H1 (cell line): ENCODE measurements at regions not wholly inside any gene's neighbourhood (a gene's known extent, or its start where the extent isn't known, plus 50 kb on each side); places are given as distances from the start of the nearest gene placed in this dataset.

Experiments used
- CTCF ChIA-PET: fragments of 300-600 bp; sonication (Branson Sonifier 250); formaldehyde crosslinking; loops from one replicate; lab custom pipeline; 2021; ENCODE audit not compliant: partially characterized antibody; lab: Charles Lee
- POLR2A ChIA-PET: fragments of 300-600 bp; sonication (Branson Sonifier 250); formaldehyde crosslinking; loops from one replicate; lab custom pipeline; 2021; ENCODE audit warnings: inconsistent platforms; ENCODE audit not compliant: partially characterized antibody; lab: Charles Lee
- DNase-seq, 2 experiments: peaks; one replicate each; pipeline versions ENCODE4 v3.0.0 to v3.0.0-alpha.2; 2010 to 2022; ENCODE audit warnings: low spot score in 2 of 2, low read depth in 1 of 2, mixed read lengths in 1 of 2
- FAIRE-seq: peaks from 2 replicates; lab custom pipeline; 2011; peaks lifted over from hg19 to GRCh38; lab: Jason Lieb, UNC
- H2AFZ ChIP-seq: 2 replicates; pipeline ENCODE4 v1.8.1; 2012; ENCODE audit warnings: low read length, inconsistent platforms
- H2AK5ac ChIP-seq: 2 replicates; pipeline ENCODE4 v1.6.1; 2013; ENCODE audit warnings: low read depth, low read length
- H2BK120ac ChIP-seq: replicated peaks from 2 replicates; pipeline ENCODE3; 2013; ENCODE audit warnings: low read depth, low read length, inconsistent platforms
- H2BK12ac ChIP-seq: 2 replicates; pipeline ENCODE4 v1.6.1; 2013; ENCODE audit warnings: low read depth, low read length
- H2BK15ac ChIP-seq: 2 replicates; pipeline ENCODE4 v1.6.1; 2013; ENCODE audit warnings: low read length
- H2BK20ac ChIP-seq: 2 replicates; pipeline ENCODE4 v1.6.1; 2013; ENCODE audit warnings: low read length
- H2BK5ac ChIP-seq: 2 replicates; pipeline ENCODE4 v1.6.1; 2013; ENCODE audit warnings: low read depth, low read length
- H3K14ac ChIP-seq: 2 replicates; pipeline ENCODE4 v1.6.1; 2013; ENCODE audit warnings: inconsistent platforms; ENCODE audit not compliant: insufficient read length
- H3K18ac ChIP-seq: 2 replicates; pipeline ENCODE4 v1.6.1; 2013; ENCODE audit warnings: low read length; ENCODE audit errors: extremely low read depth
- H3K23ac ChIP-seq: 2 replicates; pipeline ENCODE4 v1.6.1; 2013; ENCODE audit warnings: inconsistent platforms; ENCODE audit not compliant: insufficient read length
- H3K23me2 ChIP-seq: 2 replicates; pipeline ENCODE4 v1.6.1; 2013; ENCODE audit warnings: low read depth, low read length
- H3K27ac ChIP-seq: 2 replicates; pipeline ENCODE4 v1.6.1; 2011; ENCODE audit warnings: low read depth, low read length, inconsistent platforms
- H3K27me3 ChIP-seq, 4 experiments: replicated peaks in 1 of 4; 1 replicate in 1 of 4; 2 replicates in 3 of 4; pipeline versions ENCODE4 v1.6.1 to v1.8.1; 2011 to 2013; ENCODE audit warnings: low read length in 3 of 4, mild to moderate bottlenecking in 3 of 4, inconsistent platforms in 2 of 4, mixed read lengths in 2 of 4, moderate library complexity in 1 of 4; ENCODE audit not compliant: control insufficient read depth in 3 of 4, insufficient read depth in 3 of 4; ENCODE audit errors: extremely low read depth in 1 of 4
- H3K36me3 ChIP-seq, 4 experiments: 2 replicates each; pipeline versions ENCODE4 v1.6.1 to v1.8.1; 2011 to 2013; ENCODE audit warnings: mild to moderate bottlenecking in 4 of 4, low read length in 3 of 4, moderate library complexity in 2 of 4, control low read depth in 1 of 4, inconsistent platforms in 1 of 4; ENCODE audit not compliant: insufficient read depth in 4 of 4, control insufficient read depth in 2 of 4
- H3K4ac ChIP-seq: replicated peaks from 2 replicates; pipeline ENCODE3; 2013; ENCODE audit warnings: low read length, low read depth, mixed read lengths, inconsistent platforms; ENCODE audit not compliant: insufficient read length
- H3K4me1 ChIP-seq, 4 experiments: replicated peaks in 1 of 4; 1 replicate in 1 of 4; 2 replicates in 3 of 4; pipeline versions ENCODE4 v1.6.1 to v1.8.1; 2011 to 2013; ENCODE audit warnings: low read length in 3 of 4, inconsistent platforms in 2 of 4, mixed read lengths in 1 of 4; ENCODE audit not compliant: insufficient read depth in 4 of 4, control insufficient read depth in 3 of 4
- H3K4me2 ChIP-seq, 2 experiments: 2 replicates each; pipeline versions ENCODE4 v1.6.1 to v1.8.1; 2011 to 2013; ENCODE audit warnings: low read depth in 2 of 2, low read length in 2 of 2, control low read depth in 1 of 2, inconsistent platforms in 1 of 2, mild to moderate bottlenecking in 1 of 2; ENCODE audit not compliant: insufficient read depth in 1 of 2
- H3K4me3 ChIP-seq, 4 experiments: fragments of 200-600, 300-600 bp in 1 of 4; sonication (generic), shearing (Covaris generic), sonication (Bioruptor Twin) in 1 of 4; 2 replicates each; pipeline versions ENCODE4 v1.5.1 to v1.8.1; 2011 to 2016; ENCODE audit warnings: low read length in 4 of 4, low read depth in 3 of 4, control low read depth in 2 of 4, inconsistent platforms in 2 of 4, mild to moderate bottlenecking in 2 of 4, mixed read lengths in 1 of 4, moderate library complexity in 1 of 4; ENCODE audit not compliant: insufficient read depth in 2 of 4; ENCODE audit errors: extremely low read depth in 1 of 4
- H3K56ac ChIP-seq: replicated peaks from 2 replicates; pipeline ENCODE3; 2013; ENCODE audit warnings: low read depth, mild to moderate bottlenecking, mixed read lengths, low read length, inconsistent platforms; ENCODE audit not compliant: insufficient read length
- H3K79me1 ChIP-seq: 2 replicates; pipeline ENCODE4 v1.6.1; 2013; ENCODE audit warnings: low read depth, low read length, control low read depth
- H3K79me2 ChIP-seq, 2 experiments: 2 replicates each; pipeline versions ENCODE4 v1.6.1 to v1.8.1; 2012 to 2013; ENCODE audit warnings: low read length in 2 of 2, mild to moderate bottlenecking in 2 of 2, inconsistent platforms in 1 of 2; ENCODE audit not compliant: insufficient read depth in 2 of 2, control insufficient read depth in 1 of 2
- H3K9ac ChIP-seq, 4 experiments: replicated peaks in 1 of 4; 1 replicate in 1 of 4; 2 replicates in 3 of 4; pipeline versions ENCODE4 v1.6.1 to v1.8.1; 2011 to 2013; ENCODE audit warnings: low read depth in 3 of 4, low read length in 3 of 4, control low read depth in 2 of 4, mild to moderate bottlenecking in 2 of 4, moderate library complexity in 2 of 4, inconsistent platforms in 1 of 4; ENCODE audit errors: extremely low read depth in 1 of 4
- H3K9me3 ChIP-seq, 2 experiments: 2 replicates each; pipeline versions ENCODE4 v1.6.1 to v1.8.1; 2012 to 2013; ENCODE audit warnings: mild to moderate bottlenecking in 2 of 2, moderate library complexity in 2 of 2, control low read depth in 1 of 2, inconsistent platforms in 1 of 2, low read depth in 1 of 2, low read length in 1 of 2, mixed read lengths in 1 of 2; ENCODE audit not compliant: insufficient read depth in 2 of 2
- H4K20me1 ChIP-seq, 2 experiments: replicated peaks in 1 of 2; 2 replicates each; pipeline versions ENCODE3 to v1.8.1; 2011 to 2013; ENCODE audit warnings: inconsistent platforms in 2 of 2, low read length in 2 of 2, mild to moderate bottlenecking in 1 of 2; ENCODE audit not compliant: insufficient read depth in 2 of 2, control insufficient read depth in 1 of 2
- H4K5ac ChIP-seq: 2 replicates; pipeline ENCODE4 v1.6.1; 2013; ENCODE audit warnings: low read length, low read depth, mixed read lengths, inconsistent platforms; ENCODE audit not compliant: insufficient read length
- H4K8ac ChIP-seq: 2 replicates; pipeline ENCODE4 v1.8.0; 2013; ENCODE audit warnings: mild to moderate bottlenecking, moderate library complexity, low read length, inconsistent platforms; ENCODE audit not compliant: insufficient read depth; ENCODE audit errors: extremely low read depth
- H4K91ac ChIP-seq: replicated peaks from 2 replicates; pipeline ENCODE3; 2013; ENCODE audit warnings: low read length, mixed read lengths, inconsistent platforms; ENCODE audit not compliant: insufficient read length
- BRCA1 ChIP-seq: IDR thresholded peaks from 2 replicates; pipeline ENCODE4 v1.6.1; 2012; ENCODE audit warnings: low read depth, low read length, improper control_type of control experiment
- KDM5A ChIP-seq: fragments of 200-600 bp; IDR thresholded peaks from 2 replicates; pipeline ENCODE4 v1.7.1; 2012; ENCODE audit warnings: mild to moderate bottlenecking, low read length, inconsistent platforms, mixed read lengths
- WGBS, 2 experiments: shearing (Covaris generic) in 1 of 2; methylation state at CpG; one replicate each; pipeline versions ENCODE4 v1.1.6 to v1.1.7; 2013 to 2015; ENCODE audit warnings: low lambda C conversion rate in 2 of 2, mixed read lengths in 2 of 2, inconsistent platforms in 1 of 2, low coverage in 1 of 2, missing lambda C conversion rate in 1 of 2; ENCODE audit not compliant: insufficient replicate concordance in 2 of 2, insufficient coverage in 1 of 2, insufficient read length in 1 of 2; ENCODE audit errors: extremely low coverage in 1 of 2, missing lambda C conversion rate in 1 of 2; 5-methylcytosine and 5-hydroxymethylcytosine counted together

DNA sequence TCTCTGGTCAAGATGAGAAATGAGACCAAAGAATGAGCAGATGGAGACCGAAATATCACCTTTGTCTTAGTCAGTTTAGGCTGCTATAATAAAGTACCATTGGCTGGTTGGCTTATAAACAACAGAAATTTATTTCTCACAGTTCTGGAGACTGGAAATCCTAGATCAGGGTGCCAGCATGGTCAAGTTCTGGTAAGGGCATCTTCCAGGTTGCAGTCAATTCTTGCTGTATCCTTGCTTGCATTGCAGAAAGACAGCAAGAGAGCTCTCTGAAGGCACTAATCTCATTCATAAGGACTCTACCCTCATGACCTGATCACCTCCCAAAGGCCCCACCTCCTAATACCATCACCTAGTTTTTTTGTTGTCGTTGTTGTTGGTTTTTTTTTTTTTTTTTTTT, 52.7 kb upstream of the MKLN1 start:
- H3K79me2 ChIP-seq: no peaks in the 10 kb centered on the region
- no peaks in the 10 kb centered on the region for H3K79me1 ChIP-seq
- no peak overlapping the region for H3K18ac ChIP-seq
- no peak overlapping the region for H3K9ac ChIP-seq
- H3K36me3 ChIP-seq: no peaks in the 10 kb centered on the region
- H2BK120ac ChIP-seq: no peak overlapping the region
- no peaks in the 10 kb centered on the region for H4K20me1 ChIP-seq
- no peak overlapping the region for H2AK5ac ChIP-seq
- H2BK12ac ChIP-seq: no peak overlapping the region
- no peak overlapping the region for H4K8ac ChIP-seq
- H2BK20ac ChIP-seq: no peak overlapping the region
- no peak overlapping the region for H2BK5ac ChIP-seq
- no peak overlapping the region for H3K4me3 ChIP-seq
- H3K27me3 ChIP-seq: no peaks in the 10 kb centered on the region
- 0 out of 4 replicates have a peak, but pooled peaks cover 0 to under 1% of the 10 kb centered on the region in 2 experiments for H3K9me3 ChIP-seq
- H2AFZ ChIP-seq: no peak overlapping the region
- no peak overlapping the region for H4K5ac ChIP-seq
- H3K4me2 ChIP-seq: no peak overlapping the region
- CTCF ChIA-PET: interaction anchor here (1.0 to 1.6 kb wide), 4 partner anchors 10 to 400 kb away, joined by 3 to 4 read pairs (median 4); no protein-coding TSS in a partner anchor
- H3K4me1 ChIP-seq: no peaks in the 10 kb centered on the region
- H3K56ac ChIP-seq: no peak overlapping the region
- no peak overlapping the region for H2BK15ac ChIP-seq
- FAIRE-seq (no peak), DNase-seq (no peak)
- no peak overlapping the region for H3K27ac ChIP-seq
- 95% methylated on average over 2 of the region's 2 CpGs; no CpG with 5 or more reads in 1 of the 2 experiments for WGBS, 2 experiments
- H4K91ac ChIP-seq: no peak overlapping the region
- no peak overlapping the region for H3K4ac ChIP-seq
- H3K14ac ChIP-seq: no peak overlapping the region
- H3K23ac ChIP-seq: no peak overlapping the region
- POLR2A ChIA-PET: no interaction called here
- H3K23me2 ChIP-seq: no peaks in the 10 kb centered on the region; the same call in 1 of the 2 replicates
- TF ChIP-seq KDM5A: no peak
- TF ChIP-seq BRCA1: no peak
